GM19240 (cell line): ENCODE measurements at regions not wholly inside any gene's neighbourhood (a gene's known extent, or its start where the extent isn't known, plus 50 kb on each side); places are given as distances from the start of the nearest gene placed in this dataset.

Experiments used
- DNase-seq: peaks from one replicate; pipeline ENCODE4 v3.0.0; 2011; ENCODE audit warnings: low spot score; ENCODE audit not compliant: insufficient read length

DNA sequence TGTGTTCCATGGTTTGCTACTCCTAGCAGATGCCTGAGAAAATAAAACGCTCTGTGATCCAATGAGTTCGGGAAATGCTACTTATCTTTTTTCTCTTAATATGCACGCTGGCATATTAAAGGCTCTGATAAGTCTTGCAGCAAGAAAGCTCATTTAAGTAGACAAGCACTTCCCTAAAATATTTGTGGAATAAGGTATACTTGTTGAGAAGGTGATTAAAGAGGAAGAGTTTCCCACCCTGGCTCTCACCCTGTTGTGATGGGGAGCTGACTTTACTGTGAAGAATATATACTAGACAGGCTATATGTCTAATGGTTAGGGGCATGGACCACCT is 279.4 kb downstream of the RPS24 start:
- no peak for DNase-seq

- DNase-seq, result no peak
These were observed 280.0 kb downstream of the RPS24 start for GRCh38 chr10:78313636-78314035.

DNA sequence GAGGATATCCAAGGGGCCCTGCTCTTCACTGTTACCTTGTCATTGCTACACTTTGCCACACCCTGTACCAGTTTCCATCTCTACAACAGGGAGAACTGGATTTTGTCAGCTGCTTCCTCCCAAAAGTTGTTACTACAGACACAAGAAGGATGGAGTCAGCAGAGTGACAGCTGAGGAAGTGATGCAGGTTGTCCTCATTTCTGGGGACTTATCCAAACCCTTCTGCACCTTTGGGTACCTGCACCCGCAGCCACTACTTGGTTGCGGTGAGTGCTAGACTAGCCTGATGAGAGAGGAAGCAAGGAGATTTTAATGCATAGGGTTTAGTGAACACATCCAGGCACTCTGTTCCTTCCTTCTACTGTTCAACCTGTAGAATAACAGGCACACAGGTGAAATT is 281.0 kb downstream of the RPS24 start:
- no peak for DNase-seq

DNA sequence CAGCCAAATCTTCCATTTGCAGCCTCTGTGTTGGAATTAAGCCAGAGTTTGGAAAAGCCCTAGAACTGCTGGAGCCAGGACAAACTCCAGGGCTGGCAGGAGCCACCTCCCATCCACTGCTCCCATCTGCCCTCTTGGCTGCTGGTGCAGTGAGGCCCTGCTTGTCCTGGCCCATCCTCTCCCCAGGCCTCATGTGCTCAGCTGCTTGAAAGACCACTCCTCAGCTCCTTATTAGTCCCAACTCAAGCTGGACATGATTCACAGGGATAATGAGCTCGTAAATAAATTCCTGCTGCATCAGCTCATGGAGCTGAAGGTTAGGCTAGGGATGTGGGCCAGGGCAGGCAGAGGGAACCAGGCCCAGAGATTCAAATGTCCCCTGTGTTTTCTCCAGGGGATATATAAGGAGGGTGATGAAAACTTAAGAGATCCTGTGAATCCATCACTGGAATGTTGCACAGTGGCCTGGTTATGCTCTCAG is 282.8 kb downstream of the RPS24 start:
- no peak for DNase-seq

DNA sequence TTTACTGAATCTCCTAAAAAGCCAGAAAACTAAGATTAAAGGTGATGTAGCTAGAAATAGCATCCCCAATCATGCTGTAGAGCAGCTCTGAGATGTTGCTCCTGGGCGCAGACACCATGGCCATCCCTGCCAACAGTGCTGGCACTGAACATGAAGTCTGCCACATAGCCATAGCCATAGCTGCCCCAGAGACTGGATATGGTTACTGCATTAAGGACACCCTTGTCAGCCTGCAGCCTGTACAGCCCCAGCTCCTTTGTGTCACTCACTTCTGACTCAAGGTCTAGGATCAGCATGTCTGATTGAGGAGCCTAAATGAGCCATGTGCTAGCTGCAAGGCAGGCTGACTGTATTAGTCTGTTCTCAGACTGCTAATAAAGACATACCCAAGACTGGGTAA is 284.6 kb downstream of the RPS24 start:
- no peak for DNase-seq

GRCh38 chr10:78319371-78319770 is 285.7 kb downstream of the RPS24 start:
- DNase-seq, result no peak

GRCh38 chr10:78319841-78320240 is 286.2 kb downstream of the RPS24 start:
- DNase-seq, result no peak

DNA sequence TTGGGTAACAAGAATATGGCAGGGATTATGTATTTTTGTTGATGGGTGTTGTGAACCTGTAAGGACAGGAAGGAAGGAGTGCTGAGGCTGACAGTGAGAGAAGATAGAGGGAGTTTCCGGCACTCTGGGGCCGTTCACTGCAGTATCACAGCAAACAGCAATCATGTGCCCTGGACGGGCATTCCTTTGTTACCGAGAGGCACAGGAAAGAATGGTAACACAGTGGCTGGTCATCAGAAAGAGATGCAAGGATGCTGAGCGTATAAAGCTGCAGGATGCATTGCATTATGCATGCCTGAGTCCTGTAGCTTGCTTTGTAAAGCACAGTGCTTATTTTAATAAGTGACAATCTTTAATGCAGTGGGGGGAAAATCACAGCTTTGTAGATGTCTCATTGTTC is 286.8 kb downstream of the RPS24 start:
- no peak for DNase-seq

DNA sequence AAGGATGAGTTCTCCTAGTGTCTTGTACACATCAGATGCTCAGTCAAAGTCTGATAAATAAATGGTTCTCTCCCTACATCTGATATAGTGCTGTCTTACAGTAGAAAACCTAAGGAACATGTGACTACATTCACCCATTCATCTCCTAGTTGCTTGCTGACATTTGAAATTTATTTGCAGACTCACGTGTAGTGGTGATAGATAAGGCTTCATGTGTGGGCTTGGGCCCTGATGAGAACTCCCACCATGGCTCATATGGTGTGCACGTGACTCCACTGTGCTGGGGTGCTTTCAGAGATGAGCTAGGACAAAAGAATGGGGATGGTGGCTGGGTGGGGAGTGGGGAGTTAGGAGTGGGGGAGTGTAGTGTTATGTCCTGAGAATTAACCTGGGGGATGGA is 287.3 kb downstream of the RPS24 start:
- DNase-seq, result no peak

DNA sequence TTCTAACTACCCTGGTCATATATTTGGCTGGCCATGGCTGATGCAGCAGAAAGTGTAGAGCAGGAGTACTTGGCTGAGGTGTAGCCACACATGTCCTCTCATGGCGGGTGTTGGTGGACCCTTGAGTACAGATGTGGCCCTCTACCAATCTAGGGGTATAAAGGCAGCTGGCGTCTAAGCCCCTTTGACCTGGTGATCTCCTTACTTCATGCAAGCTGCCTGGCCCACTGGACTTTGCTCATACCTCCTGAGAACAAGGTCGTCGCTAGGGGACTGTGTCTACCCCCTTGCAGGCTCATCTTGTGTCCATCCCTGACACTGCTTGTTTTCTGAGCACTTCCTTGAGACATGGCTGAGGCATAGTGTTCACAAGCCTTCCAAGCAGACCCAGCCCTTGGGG is 287.8 kb downstream of the RPS24 start:
- DNase-seq, result no peak

DNA sequence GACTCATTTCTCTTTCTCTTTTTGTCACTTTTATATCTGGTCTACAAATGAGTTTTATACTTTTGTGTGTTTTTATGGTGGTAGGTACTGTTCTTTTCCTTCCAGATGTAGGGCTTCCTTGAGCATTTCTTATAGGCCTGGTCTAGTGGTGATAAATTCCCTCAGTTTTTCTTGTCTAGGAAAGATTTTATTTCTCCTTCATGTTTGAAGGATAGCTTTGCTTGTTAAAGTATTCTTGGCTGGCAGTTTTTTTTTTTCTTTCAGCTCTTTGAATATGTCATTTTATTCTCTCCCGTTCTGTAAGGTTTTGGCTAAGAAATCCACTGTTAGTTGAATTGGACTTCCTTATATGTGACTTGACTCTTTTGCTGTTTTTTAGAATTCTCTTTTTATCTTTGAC is 292.7 kb downstream of the RPS24 start:
- no peak for DNase-seq

DNA sequence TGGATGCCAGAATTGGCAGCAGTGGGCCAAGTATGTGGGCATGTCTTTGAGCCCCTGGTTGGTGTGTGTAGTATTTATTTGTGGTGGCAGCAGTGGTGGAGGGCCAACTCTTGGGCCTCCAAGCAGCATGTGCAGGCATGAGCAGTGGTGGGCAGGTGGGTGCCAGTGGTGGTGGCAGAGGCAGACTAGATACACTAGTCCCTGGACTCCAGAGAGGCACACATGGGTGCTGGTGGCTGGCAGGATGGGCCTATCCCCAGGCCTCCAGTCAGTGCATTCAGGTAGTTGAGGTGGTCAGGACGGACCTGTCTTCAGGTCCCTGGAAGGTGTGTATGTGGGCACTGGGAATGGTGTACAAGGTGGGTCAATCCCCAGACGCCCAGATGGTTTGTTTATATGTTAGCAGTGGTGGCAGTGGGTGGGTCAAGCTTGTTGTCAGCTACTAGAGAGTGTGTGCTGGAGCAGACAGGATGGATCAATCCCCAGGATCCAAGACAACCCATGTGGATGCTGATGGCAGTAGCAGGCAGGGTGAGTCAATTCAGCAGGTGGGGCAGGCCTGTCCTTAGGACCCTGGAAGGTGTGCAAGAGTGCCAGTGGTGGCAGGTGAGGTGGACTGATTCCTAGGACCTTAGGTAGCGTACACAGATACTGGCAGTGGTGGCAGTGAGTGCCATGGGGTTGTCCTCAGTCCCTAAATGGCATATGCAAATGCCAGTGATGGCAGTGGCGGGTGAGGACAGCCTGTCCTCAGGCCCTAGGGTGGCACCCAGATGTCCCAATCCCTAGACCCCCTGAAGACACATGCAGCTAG is 294.3 kb downstream of the RPS24 start:
- DNase-seq, result no peak

DNA sequence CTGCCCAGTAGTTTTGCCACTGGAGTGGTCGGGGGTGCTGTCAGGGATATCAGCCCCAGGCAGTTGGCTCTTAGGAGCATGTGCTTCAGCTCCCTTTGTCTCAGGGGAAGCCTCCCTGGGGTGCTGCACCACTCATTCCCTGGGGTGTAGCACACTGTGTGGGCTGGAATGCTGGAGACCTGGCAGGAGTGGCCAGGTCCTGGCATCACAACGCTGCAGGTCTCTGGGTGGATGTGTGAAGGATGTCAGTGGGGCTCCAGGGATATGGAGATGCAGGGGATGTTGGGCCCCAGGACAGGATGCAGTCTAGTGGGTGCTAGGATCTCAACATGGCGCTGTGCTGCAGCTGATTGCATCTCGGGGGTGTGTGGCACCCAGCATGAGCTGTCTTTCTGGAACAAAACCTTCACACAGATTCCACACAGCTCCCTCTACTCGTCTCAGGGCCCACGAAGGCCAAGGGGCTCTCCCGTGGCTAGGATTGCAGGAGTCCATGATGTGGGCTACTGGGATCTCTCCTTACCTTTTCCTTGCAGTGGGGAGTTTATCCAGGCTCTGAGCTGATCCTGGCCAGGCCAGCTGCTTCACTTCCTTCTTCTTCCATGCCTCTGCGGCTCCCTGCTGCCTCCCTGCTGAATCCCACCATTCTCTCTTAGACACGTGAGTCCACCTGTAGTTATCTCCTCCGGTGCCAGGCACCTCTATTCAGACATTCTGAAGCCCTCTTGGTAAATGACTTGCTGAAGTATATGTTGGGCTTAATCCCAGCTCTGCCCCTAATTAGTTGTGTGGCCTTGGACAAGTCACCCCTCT is 295.1 kb downstream of the RPS24 start:
- no peak for DNase-seq

- DNase-seq, result no peak
These were observed 297.2 kb downstream of the RPS24 start for GRCh38 chr10:78330884-78331283.

GRCh38 chr10:78331391-78331922 is 297.8 kb downstream of the RPS24 start:
- no peak for DNase-seq

DNA sequence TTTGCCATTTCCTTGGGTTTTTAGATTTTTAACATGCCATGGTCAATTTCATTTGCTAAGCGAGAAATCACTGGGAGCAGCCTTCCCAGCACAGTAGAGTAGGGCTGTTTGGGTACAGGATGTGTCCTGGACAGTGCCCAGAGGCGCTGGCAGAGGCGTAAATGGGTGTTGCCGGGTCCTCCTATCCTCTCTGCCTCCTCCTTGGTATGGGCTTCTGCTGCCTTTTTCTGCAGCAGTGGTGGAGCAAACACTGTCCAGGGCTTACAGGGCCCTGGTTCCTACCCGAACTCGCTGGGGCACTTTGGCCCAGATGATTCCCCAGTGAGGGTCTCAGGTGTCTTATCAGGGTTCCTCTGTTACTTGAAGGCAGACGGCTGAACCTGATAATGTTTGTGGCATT is 298.3 kb downstream of the RPS24 start:
- no peak for DNase-seq

- DNase-seq, result no peak
These were observed 299.0 kb downstream of the RPS24 start for GRCh38 chr10:78332657-78333056.

GRCh38 chr10:78333362-78334143 is 299.9 kb downstream of the RPS24 start:
- DNase-seq, result no peak

DNA sequence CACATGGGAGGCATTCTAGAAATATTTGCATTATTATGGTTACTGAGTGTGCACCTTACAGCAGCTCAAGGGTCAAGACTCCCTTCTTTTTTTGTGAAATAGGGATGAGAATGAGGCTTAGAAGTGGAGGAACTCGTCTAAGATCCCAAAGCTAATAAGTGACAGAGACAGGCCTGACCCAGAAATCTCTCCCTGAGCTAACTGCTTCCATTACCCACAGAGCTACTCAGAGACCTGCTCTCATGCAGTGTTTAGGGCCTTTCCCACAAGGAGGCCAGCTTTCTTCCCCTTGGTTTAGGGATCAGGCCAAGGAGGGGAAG is 301.7 kb downstream of the RPS24 start:
- DNase-seq, result no peak

GRCh38 chr10:78335691-78336401 is 302.2 kb downstream of the RPS24 start:
- no peak for DNase-seq

GRCh38 chr10:78336402-78336791 is 302.7 kb downstream of the RPS24 start:
- DNase-seq, result no peak
